Effector CD8-positive, alpha-beta T cell (primary cell): ENCODE measurements at regions not wholly inside any gene's neighbourhood (a gene's known extent, or its start where the extent isn't known, plus 50 kb on each side); places are given as distances from the start of the nearest gene placed in this dataset.

Experiments used
- DNase-seq: peaks from one replicate; lab custom pipeline; 2025; lab: John Stamatoyannopoulos, UW

DNA sequence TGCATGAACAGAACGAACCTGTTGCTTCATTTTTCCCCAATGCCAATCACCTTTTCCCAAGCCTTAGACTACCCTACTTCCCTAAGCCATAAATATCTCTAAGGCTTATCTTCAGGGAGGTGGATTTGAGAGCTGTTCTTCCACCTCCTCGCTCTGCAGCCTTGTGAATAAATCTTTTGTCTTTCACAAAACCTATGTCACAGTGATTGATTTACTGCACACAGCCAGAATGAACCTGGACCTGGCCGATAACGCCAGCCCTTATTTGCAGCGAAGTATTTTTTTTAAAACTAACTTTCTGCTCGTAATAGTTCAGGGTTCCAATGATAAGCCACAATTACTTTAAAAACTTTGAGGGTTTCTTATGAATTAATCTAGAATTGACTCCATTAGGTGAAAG lies 632.6 kb downstream of the PTPRU start:
- no peak for DNase-seq

DNA sequence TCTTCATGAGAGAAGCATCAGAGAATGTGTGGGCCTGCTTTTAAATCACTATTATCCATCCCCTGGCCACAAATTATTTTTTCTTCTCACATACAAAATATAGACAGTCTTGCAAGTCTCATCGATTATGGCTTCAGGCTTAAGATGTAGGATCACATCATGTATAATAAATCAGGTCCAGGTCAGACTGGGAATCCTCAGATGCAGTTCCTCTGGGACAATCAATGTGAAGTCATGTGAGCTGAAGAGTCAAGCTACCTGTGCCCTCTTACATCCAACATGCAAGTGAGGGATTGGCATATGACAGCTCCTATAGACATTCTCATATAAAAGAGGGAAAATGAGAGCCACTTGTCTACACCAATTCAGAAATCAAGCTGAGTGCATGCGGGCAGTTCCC lies 631.8 kb downstream of the PTPRU start:
- no peak for DNase-seq

DNA sequence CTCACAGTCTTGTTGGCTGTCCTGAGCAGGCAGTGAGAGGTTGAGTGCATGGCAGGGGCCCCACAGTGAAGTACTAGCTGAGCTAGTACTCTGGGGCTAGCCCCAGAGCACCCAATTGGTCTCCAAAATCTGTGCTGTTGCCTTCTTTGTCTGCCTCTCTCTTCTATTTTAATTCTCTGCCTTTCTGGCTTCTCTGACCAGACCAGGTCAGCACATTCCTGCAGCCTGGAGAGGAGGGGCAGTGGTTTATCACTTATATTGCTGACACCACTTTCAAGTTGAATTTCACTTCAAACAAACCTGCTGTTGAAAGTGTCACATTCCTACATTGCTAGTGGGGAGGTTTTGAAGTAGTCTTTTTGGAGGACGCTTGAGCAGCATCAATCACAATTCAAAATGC lies 628.7 kb downstream of the PTPRU start:
- DNase-seq = no peak

DNA sequence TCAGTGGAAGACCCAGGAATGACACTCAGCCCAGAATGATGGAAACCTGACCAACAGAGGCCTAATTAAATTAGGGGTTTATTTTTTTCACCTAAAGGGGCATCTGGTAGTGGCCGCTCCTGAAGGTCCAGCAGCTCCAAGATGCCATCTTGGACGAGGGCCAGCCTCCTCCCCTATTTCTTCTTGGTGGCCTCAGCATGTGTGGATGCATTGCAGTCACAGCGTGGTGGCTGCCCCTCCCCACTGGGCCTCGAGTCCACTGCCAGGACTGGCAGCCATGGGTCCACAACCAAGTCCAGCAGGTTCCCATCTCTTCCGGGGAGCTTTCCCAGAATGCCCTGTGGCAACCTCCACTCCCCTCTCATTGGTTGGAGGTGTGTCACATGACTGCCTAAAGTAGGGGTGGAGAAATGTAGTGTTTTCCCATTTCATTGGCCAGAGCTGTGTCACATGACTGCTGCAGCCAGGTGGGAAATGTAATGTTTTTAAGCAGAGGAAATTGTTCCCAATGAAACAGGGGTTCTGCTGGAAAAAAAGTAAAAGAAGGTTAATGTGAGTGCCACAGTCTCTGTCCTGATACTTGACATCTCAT lies 628.2 kb downstream of the PTPRU start:
- no peak for DNase-seq

DNA sequence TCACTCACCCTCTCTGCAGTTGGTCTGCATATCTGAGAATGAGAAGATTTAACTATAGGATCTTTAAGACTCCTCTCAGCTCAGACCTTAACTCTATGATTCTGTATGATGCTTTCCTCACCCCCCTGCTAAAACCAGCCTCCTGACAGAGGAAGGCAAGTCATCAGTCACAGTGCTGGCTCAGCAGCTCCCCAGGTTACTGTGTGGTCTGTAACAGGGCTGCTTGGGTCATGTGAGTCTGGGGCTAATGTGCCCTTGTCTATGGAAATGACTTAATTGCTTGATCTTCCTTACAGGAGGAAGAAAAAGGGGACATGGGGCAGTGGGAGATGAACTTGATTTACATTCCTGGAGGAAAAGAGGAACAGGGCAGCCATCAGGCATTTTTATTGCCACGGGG lies 625.6 kb downstream of the PTPRU start:
- DNase-seq = no peak

DNA sequence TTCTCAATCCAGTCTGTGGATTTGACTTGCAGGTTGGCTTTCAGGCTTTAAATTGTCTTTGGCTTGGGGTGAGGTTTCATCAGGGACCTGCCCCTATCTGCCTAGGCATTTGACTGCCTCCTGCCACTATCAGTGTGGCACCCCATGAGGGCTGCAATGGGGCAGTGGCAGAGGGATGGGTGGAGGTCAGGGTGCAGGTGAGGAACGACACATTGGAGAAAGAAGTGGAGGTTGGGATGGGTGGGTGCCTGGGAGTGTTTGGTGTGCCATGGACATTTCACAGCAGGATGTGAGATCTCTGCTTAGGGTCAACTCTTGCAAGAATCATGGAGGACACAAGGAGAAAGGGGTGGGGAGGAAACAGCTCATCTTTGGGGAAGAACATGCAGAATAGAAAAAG lies 625.1 kb downstream of the PTPRU start:
- DNase-seq = no peak

DNA sequence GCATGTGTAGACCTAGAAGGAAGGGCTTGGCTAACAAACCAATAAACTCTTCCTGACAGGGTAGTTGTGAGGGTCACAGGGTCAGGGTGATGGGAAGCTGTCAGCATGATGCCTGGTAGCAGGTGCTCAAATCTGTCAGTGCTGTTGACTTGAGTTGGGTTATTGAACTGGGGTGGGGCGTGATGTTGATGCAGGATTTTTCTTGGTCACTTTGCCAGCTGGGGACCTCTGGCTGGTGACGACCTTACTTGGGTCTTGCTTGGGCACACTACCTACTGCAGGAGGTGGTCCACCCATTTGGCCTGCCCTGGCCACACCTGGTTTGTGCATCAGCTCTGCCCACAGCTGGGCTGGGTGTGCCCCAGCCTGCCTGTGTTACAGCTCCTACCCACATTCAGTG lies 624.4 kb downstream of the PTPRU start:
- no peak for DNase-seq

DNA sequence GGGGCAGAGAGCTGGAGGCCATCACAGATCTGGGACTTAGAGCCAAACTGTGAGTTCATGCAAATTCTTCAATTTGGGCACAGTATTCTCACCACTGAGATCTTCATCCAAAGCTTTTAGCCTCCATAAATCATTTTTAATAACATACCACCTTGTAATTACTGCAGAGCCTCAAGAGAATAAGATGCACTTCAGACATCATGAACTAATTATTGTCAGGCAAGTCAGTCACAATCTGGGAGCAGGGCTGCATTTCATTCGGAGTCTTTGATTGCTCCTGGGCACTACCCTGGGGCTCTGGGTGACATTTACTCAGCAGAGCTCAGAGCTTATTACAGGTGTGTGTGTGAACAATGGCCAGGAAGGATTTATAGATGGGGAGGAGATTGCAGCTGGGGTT lies 623.7 kb downstream of the PTPRU start:
- DNase-seq = no peak

DNA sequence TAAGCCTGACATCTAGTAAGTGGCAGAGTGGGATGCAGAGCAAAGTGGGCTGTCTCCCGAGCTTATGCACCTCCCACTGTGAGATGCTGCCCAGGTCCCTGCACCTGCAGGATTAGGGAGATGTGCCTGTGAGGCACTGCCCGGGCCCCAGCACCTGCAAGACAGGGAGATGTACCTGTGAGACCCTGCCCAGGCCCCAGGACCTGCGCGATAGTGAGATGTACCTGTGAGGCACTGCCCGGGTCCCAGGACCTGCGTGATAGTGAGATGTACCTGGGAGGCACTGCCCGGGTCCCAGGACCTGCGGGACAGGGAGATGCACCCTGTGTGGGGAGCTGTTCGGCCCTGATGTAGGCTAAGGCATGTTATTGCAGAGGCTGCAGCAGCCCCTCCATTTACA lies 622.8 kb downstream of the PTPRU start:
- no peak for DNase-seq

DNA sequence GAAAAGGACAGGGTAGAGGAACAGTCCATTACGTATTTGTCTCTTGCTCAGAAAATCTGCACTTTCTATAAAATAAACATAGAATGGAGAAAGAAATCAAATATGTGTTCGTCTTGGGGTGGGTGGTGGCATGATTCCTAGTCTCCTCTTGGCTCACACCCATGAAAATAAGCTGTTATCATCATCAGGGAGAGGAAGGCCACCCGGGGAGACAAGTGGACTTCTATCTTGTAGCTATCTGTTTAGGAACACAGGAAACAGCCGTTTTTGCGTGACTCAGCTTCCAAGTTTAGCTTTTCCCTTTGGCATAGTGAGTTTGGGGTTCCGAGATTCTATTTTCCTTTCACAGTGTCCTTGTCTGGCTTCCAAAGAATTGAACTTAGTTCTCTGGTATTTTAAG lies 622.3 kb downstream of the PTPRU start:
- no peak for DNase-seq

DNA sequence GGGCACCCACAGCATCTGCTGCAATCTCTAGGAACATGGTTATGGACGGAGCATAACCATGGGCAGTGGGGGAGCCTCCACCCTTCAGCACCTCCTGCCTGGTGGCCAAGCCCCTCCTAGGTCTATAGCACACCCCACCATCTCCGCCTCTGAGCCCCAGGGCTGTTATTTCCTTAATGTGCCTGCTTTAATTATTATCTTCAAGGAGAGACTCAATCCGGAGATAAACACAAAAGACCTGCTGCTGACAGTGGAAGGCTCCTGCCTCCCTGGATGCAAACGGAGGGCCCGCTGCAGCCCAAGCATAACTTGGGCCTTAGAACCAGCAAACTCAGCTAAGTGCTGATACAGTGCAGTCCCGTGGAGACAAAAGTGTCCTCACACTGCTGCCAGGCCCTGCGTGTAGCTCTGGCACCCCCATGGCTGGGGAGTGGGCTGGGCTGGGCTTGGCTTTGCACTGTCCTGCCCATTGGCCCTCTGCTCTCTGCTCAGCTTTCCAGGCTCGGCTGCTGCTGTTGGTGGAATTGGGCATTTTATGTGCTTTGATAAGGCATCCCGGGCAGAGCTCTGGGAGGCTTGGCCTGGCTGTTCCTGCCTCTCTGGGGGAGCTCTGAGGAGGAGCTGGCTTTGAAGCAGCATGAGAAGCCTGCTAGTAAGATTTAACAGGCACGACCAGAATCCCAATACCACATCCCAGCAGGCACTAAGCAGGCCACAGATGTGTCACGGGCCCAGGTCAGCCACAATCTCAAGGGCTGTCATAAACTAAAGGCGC lies 620.2 kb downstream of the PTPRU start:
- no peak for DNase-seq

DNA sequence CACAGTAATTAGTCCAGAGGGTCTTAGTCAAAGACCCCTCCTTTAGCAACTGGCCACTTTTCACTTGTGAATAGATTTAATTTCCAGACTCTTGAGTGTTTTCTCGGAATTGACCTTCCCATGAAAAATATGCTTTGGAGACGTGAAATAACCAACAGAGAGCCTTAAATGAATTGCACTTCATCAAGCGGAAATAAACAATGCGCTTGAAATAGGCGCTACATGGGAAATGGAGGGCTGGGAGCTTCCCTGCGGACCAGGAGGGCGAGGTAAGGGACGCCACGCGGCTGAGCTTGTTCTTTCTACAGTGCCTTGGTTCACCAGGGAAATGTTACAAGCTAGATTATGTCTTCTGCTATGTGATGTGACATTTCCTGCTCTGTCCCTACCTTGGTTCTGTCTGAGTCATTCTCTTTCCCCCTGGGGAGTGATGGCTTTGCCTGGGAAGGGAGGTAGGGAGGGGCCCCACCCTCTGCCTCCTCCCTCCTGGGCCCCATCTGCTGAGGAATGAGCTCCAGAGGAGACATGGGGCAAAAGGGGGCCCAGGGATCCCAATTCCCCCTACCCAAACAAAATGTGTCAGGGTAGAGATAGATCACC lies 619.3 kb downstream of the PTPRU start:
- DNase-seq = no peak

DNA sequence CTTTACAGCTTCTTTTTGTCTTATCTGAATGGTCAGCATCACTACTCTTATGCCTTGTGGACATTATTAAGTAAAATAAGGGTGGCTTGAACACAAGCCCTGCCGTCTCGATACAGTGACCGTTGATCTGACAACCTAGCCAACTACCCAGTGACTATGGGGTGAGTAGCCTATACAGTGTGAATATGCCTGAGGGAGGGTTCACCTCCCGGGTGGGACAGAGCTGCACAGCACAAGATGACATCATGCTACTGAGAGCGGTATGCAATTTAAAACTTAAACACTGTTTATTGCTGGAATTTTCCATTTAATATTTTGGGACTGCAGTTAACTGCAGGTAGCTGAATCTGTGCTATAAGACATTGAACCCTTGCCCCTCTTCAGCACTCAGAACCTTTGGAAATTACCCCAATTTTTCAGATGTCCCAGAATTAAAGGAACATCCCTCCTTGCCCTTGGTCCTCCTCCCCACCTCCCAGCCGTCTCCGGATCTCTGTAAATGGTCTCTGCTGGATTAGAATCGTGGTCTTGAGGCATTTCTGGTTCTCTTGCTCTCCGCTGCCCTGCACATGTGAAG lies 618.5 kb downstream of the PTPRU start:
- no peak for DNase-seq

DNA sequence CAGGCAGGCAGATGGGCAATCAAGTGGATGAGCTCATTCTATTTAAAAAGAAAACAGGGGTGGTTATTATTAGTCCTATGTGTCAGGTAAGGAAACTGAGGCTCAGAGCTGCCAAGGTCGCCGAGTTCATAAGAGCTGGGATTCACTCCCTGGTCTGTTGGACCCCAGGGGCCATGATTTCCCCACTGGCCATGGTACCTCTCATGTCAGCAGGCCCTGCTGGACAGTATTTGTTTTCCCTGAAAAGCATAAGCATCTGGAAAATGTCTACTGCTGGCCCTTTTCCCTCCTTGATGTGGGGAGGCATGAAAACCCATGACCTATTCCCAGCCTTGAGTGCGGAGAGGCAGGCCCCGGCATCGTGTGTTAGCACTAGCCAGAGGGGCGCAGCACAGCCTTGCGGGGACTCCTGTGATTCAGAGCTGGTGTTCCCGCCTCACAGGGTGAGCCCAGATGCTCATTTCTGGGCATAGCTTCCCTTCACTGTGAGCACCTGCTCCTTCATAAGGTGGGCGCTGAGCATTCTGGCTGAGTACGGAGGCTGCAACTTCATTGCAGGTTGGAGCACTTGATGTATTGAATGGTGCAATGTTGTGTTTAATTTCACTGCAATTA lies 617.5 kb downstream of the PTPRU start:
- no peak for DNase-seq

DNA sequence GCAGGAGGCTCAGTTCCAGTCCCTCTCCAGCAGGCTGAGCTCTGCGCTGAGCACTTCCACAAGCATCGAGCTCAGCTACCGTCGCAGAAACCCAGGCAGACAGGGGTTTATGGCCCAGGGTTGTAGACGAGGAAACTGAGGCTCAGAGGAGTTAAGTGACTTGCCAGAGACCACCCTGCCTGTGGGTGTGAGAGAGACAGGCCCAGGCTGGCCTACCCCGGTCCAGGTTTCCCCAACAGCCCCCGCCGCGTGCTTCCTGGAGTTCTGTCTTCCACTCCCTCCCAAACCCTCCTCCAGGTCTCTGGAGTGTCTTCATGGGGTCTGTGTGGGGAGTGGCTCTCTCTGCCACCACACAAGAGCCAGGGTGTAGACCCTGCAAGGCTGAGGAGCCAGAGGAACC lies 615.9 kb downstream of the PTPRU start:
- DNase-seq = no peak

DNA sequence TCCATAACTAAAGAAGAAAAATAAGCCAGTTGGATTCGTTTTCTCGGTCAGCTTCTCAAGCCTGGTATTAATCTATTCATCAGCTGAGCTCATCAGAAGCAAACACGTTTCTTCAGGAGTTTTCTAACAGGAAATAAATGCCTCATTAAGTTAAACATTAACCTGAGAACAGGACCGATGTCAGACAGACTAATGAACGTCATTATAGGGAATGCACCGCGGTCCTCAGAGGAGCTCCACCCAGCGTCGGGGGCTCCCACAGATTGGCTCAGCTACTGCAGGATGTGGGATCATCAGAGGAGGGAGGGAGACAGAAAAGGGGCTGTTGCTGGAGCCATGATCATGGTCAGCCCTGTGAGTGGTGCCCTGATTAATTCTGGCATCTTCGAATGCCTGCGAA lies 615.4 kb downstream of the PTPRU start:
- no peak for DNase-seq

DNA sequence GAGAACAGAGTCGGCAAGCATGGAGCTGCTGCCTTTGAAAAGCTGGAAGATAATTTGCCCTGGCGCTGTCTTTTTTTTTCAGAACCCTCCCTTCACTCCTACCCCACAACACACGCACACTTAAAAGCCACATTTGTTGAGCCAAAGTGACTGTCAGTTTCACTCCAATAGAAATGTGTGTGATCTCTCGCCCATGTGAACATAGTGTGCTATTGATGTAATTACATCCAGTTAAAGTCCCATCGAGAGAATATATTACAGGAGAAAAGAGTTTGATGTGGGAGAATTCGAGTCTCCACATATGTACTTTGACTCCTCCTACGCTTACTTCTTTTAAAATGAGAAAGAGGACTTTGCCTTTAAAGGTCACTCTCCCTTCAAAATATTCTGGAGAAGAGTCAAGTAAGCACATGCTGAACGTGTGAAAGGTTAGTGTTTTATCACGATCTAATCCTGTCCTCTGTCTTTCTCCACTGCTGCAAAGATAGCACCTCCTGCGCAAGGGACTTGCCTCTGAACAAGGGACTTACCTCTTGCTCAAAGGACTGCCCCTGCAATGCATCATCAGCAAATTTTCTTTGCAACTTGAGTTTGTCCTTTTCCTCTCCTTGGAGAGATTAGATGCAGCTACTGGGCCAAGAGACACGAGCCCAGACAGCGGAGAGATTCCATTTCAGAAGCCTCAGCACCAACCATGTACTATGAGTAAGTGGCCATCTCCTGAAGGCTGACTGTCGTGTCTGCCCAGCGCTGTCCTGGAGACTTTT lies 613.9 kb downstream of the PTPRU start:
- DNase-seq = no peak

DNA sequence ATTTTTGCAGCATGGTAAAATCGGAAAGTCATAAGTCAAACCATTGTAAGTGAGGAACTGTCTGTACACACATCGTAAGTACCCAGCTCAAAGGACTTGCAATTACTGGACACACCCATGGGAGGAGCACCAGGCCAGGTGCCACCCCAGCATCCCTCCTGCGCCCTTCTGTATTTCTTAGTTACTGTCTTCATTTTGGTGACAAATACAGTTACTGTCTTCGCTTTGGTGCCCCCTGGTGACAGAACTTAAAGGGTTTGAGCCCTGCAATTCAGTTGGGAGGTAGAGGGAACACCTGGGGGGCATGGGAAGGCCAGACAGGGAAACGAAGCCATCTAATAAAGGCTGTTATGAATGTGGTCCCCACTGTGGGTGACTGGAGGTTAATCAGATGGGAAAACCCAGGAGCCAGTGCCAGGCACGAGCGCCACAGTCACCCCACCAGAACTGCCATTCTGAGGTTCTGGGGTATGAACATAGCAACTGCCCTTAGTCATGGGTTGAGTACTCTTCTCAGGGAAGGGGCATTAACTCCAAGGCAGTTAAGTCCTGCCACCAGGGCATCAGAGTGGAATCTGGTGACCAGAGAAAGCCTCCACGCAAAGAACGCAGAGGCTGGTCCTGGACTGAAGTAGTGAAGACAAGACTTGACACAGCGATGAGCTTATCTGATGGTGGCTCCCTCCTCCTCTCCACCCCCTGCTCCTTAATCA lies 612.9 kb downstream of the PTPRU start:
- peak; percentile 2 for DNase-seq

DNA sequence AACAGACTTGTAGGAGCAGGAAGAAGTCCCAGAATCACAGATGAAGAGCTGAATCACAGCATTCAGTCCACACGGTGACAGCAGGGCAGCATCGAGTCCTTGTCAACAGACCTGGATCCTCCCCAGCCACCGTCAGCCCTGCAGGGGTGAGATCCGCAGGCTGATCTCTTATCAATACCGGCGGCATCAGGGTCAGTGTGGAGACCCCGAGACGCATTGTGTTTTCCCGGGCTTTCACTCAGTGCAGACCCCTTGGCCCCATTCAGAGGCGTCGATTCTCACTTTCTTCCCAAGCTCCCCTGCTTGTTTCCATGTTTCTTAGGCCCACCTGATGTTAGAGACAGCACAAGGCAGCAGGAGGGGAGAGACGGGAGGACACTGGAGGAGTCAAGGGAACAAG lies 609.6 kb downstream of the PTPRU start:
- DNase-seq = no peak

DNA sequence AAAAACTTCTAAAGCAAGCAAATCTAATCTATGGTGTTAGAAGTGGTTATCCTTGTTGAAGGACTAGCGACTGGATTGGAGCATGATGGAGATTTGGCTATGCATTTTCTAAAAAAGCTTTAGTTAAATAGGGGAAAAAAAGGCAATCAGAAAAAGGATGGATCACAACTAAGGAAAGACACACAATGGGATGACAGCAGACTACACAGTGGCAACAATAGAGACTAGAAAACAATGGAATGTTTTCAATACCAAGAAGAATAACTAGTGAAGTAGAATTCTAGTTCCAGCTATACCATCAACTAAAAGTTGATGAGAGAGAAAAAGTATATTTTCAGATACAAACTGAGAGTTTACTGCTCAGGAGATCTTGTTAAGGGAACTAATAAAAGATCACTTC lies 605.8 kb downstream of the PTPRU start:
- no peak for DNase-seq

DNA sequence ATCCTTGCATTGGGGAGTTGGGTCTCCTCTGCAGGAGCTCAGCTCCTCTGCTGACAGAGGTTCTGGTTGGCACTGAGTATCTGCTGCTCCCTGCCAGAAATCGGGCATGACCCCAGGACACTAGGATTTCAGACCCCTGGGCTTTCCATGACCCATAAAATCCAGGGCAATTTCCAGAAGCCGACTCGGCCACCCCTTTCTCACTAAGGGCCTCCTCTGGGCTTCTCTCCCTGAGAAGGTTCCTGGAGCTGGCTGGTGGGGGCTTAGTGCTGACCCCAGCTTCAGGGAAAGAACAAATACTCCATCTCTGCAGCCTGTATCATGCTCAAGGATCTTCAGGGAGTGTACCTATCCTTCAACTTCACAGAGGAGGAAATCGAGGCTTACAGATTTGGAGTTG lies 603.4 kb downstream of the PTPRU start:
- no peak for DNase-seq
